ENCODE measurements at regions not wholly inside any gene's neighbourhood (a gene's known extent, or its start where the extent isn't known, plus 50 kb on each side); places are given as distances from the start of the nearest gene placed in this dataset.

- DNase-seq (ENCODE audit: low read depth in 2 of 2): no peak
Observed at GRCh38 chr16:72226136-72226535, 54.2 kb upstream of the PMFBP1 start.

- no peak for DNase-seq (ENCODE audit: low read depth in 2 of 2)
Observed at GRCh38 chr16:72224260-72224768, 52.4 kb upstream of the PMFBP1 start.

GRCh38 chr16:72222503-72222902 lies 50.5 kb upstream of the PMFBP1 start:
- DNase-seq (ENCODE audit: low read depth in 2 of 2): no peak
